HEK293T (cell line): ENCODE measurements at regions not wholly inside any gene's neighbourhood (a gene's known extent, or its start where the extent isn't known, plus 50 kb on each side); places are given as distances from the start of the nearest gene placed in this dataset.

Experiments used
- CTCF ChIA-PET: fragments of 350-600 bp; formaldehyde crosslinking; extraction: SDS; loops from one replicate; lab custom pipeline; 2021; ENCODE audit warnings: antibody characterized with exemption, inconsistent platforms; lab: Yijun Ruan, JAX
- POLR2A ChIA-PET: fragments of 350-600 bp; formaldehyde crosslinking; extraction: SDS; loops from one replicate; lab custom pipeline; 2020; ENCODE audit warnings: antibody characterized with exemption, inconsistent platforms; lab: Yijun Ruan, JAX
- DNase-seq: peaks from one replicate; pipeline ENCODE4 v3.0.0; 2012; ENCODE audit warnings: mixed read lengths; ENCODE audit errors: extremely low spot score
- ARNT ChIP-seq: fragments of 450-650 bp; IDR thresholded peaks from 2 replicates; pipeline ENCODE4 v1.6.1; 2017; ENCODE audit warnings: mild to moderate bottlenecking
- BHLHE40 ChIP-seq: fragments of 450-650 bp; IDR thresholded peaks from 2 replicates; pipeline ENCODE4 v1.6.1; 2016; ENCODE audit warnings: mild to moderate bottlenecking, moderate library complexity, borderline replicate concordance
- CTBP1 ChIP-seq: fragments of 450-650 bp; IDR thresholded peaks from 2 replicates; pipeline ENCODE4 v1.6.1; 2016; ENCODE audit warnings: borderline replicate concordance
- ELF4 ChIP-seq: fragments of 450-650 bp; IDR thresholded peaks from 2 replicates; pipeline ENCODE4 v1.6.1; 2017; ENCODE audit warnings: antibody characterized with exemption
- FOXA1 ChIP-seq: fragments of 450-650 bp; IDR thresholded peaks from 2 replicates; pipeline ENCODE4 v1.6.1; 2016; ENCODE audit warnings: mild to moderate bottlenecking
- FOXK2 ChIP-seq: fragments of 450-650 bp; IDR thresholded peaks from 2 replicates; pipeline ENCODE4 v1.6.1; 2016; ENCODE audit warnings: mild to moderate bottlenecking
- FOXM1 ChIP-seq: fragments of 450-650 bp; IDR thresholded peaks from 2 replicates; pipeline ENCODE4 v1.6.1; 2017; ENCODE audit warnings: mild to moderate bottlenecking, borderline replicate concordance
- HDGF ChIP-seq: fragments of 450-650 bp; IDR thresholded peaks from 2 replicates; pipeline ENCODE4 v1.6.1; 2017; ENCODE audit warnings: antibody characterized with exemption, borderline replicate concordance
- L3MBTL2 ChIP-seq: fragments of 450-650 bp; conservative IDR thresholded peaks from 2 replicates; pipeline ENCODE4 v1.6.1; 2016; ENCODE audit warnings: mild to moderate bottlenecking
- LEF1 ChIP-seq: fragments of 450-650 bp; IDR thresholded peaks from 2 replicates; pipeline ENCODE4 v1.6.1; 2017; ENCODE audit warnings: mild to moderate bottlenecking, borderline replicate concordance
- NFRKB ChIP-seq: fragments of 450-650 bp; IDR thresholded peaks from 2 replicates; pipeline ENCODE4 v1.6.1; 2016; ENCODE audit warnings: mild to moderate bottlenecking, moderate library complexity
- SP1 ChIP-seq: fragments of 450-650 bp; IDR thresholded peaks from 2 replicates; pipeline ENCODE4 v1.6.1; 2017
- SUZ12 ChIP-seq: fragments of 450-650 bp; IDR thresholded peaks from 2 replicates; pipeline ENCODE4 v1.6.1; 2016; ENCODE audit warnings: mild to moderate bottlenecking
- TARDBP ChIP-seq: fragments of 450-650 bp; IDR thresholded peaks from 2 replicates; pipeline ENCODE4 v1.6.1; 2016
- ZNF384 ChIP-seq: fragments of 450-650 bp; IDR thresholded peaks from 2 replicates; pipeline ENCODE4 v1.6.1; 2016
- TF ChIP-seq, protein P1 (sequence below): fragments of 450-650 bp; IDR thresholded peaks from 2 replicates; pipeline ENCODE4 v1.6.1; 2016

- POLR2A ChIA-PET, result no interaction called here
- DNase-seq, result no peak
These were observed 703.8 kb upstream of the CRIM1 start for GRCh38 chr2:35651688-35652323.

GRCh38 chr2:35614640-35615039 lies 740.9 kb upstream of the CRIM1 start:
- POLR2A ChIA-PET, result no interaction called here

More at GRCh38 chr2:35651688-35652323, 703.8 kb upstream of the CRIM1 start:
- no peak for TF ChIP-seq NFRKB
- TF ChIP-seq BHLHE40, result no peak
- no peak for TF ChIP-seq FOXA1
- no peak for TF ChIP-seq L3MBTL2
- TF ChIP-seq ZNF384, result no peak
- TF ChIP-seq ELF4, result no peak
- no peak for TF ChIP-seq FOXM1
- TF ChIP-seq TARDBP, result no peak
- TF ChIP-seq SP1, result no peak
- TF ChIP-seq, protein P1, sequence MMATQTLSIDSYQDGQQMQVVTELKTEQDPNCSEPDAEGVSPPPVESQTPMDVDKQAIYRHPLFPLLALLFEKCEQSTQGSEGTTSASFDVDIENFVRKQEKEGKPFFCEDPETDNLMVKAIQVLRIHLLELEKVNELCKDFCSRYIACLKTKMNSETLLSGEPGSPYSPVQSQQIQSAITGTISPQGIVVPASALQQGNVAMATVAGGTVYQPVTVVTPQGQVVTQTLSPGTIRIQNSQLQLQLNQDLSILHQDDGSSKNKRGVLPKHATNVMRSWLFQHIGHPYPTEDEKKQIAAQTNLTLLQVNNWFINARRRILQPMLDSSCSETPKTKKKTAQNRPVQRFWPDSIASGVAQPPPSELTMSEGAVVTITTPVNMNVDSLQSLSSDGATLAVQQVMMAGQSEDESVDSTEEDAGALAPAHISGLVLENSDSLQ, result no peak
- no peak for TF ChIP-seq CTBP1
- TF ChIP-seq SUZ12, result no peak
- no peak for TF ChIP-seq LEF1
- no peak for TF ChIP-seq HDGF
- TF ChIP-seq ARNT, result no peak
- TF ChIP-seq FOXK2, result no peak
- CTCF ChIA-PET, result no interaction called here

GRCh38 chr2:35606394-35606793 lies 749.2 kb upstream of the CRIM1 start:
- TF ChIP-seq, protein P1, result no peak
- no peak for TF ChIP-seq LEF1
- no peak for TF ChIP-seq SUZ12
- TF ChIP-seq ELF4, result no peak
- TF ChIP-seq TARDBP, result no peak
- no peak for TF ChIP-seq ZNF384
- no peak for TF ChIP-seq FOXM1
- no peak for TF ChIP-seq FOXK2
- no peak for TF ChIP-seq HDGF
- TF ChIP-seq FOXA1, result no peak
- no peak for TF ChIP-seq L3MBTL2
- TF ChIP-seq ARNT, result no peak
- TF ChIP-seq SP1, result no peak
- no peak for TF ChIP-seq NFRKB
- no peak for TF ChIP-seq CTBP1
- TF ChIP-seq BHLHE40, result no peak
- ChIA-PET CTCF (no interaction called here), POLR2A (no interaction called here)
- DNase-seq, result no peak

More at GRCh38 chr2:35614640-35615039, 740.9 kb upstream of the CRIM1 start:
- no peak for DNase-seq
- TF ChIP-seq, protein P1, result no peak
- TF ChIP-seq FOXK2, result no peak
- CTCF ChIA-PET, result no interaction called here

- CTCF ChIA-PET, result no interaction called here
- POLR2A ChIA-PET, result no interaction called here
- DNase-seq, result no peak
- TF ChIP-seq FOXM1 (no peak), ZNF384 (no peak), TARDBP (no peak), SP1 (no peak), ELF4 (no peak), FOXA1 (no peak), LEF1 (no peak), ARNT (no peak), BHLHE40 (no peak), L3MBTL2 (no peak), FOXK2 (no peak)
These were observed 757.3 kb upstream of the CRIM1 start for GRCh38 chr2:35598310-35598709.

DNA sequence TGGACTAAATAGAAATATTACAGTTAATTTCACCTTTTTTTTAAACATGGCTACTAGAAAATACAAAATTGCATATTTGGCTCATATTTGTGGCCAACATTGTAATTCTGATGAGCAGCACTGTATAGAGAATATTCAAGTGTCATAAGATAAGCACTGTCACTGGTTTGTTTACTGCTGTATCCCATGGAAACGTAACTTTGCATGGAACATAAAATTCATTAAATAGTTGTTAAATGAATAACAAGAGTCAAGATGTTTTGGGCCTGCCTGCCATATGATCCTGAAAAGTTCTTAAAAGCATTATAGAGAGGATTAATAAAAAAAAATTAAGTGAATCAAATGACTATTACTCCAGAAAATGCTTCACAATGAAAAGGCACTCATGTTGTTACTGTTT lies 763.7 kb upstream of the CRIM1 start:
- CTCF ChIA-PET, result no interaction called here
- POLR2A ChIA-PET, result no interaction called here
- TF ChIP-seq LEF1 (no peak), ARNT (no peak), SP1 (no peak), ELF4 (no peak), FOXM1 (no peak), NFRKB (no peak), HDGF (no peak), L3MBTL2 (no peak), FOXK2 (no peak), ZNF384 (no peak), BHLHE40 (no peak)
- TF ChIP-seq, protein P1, result no peak
- no peak for DNase-seq

GRCh38 chr2:35585972-35586371 lies 769.6 kb upstream of the CRIM1 start:
- POLR2A ChIA-PET, result no interaction called here
- CTCF ChIA-PET, result no interaction called here
- TF ChIP-seq TARDBP (no peak), FOXK2 (no peak), FOXA1 (no peak), ZNF384 (no peak), FOXM1 (no peak), ELF4 (no peak), ARNT (no peak), CTBP1 (no peak), LEF1 (no peak), L3MBTL2 (no peak), SP1 (no peak), NFRKB (no peak), SUZ12 (no peak)
- TF ChIP-seq, protein P1, result no peak
- no peak for DNase-seq
